Ovary (tissue), 3 donors: ENCODE measurements at regions not wholly inside any gene's neighbourhood (a gene's known extent, or its start where the extent isn't known, plus 50 kb on each side); places are given as distances from the start of the nearest gene placed in this dataset.

Source experiments
- POLR2A ChIP-seq: fragments of 450-650 bp; IDR thresholded peaks from one replicate; pipeline ENCODE4 v1.6.1; 2017; ENCODE audit warnings: antibody characterized with exemption, mild to moderate bottlenecking, moderate library complexity
- TF ChIP-seq, protein P1 (sequence below), 3 donors: fragments of 450-650 bp in 2 of 3; fragments of 200-600 bp in 1 of 3; IDR thresholded peaks; one replicate each; pipeline versions ENCODE4 v1.5.1 to v1.8.0; 2016 to 2022; ENCODE audit warnings: antibody characterized with exemption in 3 of 3, mild to moderate bottlenecking in 1 of 3
- donor health status: DM: no; HTN: no; CAD: no.

DNA sequence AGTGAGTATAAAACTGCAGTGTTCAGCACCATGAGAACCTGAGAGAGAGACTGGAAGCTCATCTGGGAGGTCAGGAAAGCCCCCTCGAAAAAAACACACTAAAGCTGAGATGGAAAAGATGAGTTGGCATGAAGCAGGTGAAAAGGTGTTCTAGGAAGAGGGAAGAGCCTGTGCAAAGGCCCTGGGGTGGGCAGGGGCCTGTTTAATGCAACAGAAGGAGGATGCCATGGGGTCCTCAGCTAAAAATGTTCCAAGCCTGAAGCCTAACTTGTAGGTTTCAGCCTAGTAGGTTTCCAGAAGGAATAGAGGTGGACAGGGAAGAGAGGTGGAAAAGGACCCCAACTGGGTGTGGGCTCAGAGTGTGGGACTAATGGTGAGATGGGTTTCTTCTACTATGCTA lies 242.3 kb upstream of the ZFHX3 start:
- TF ChIP-seq, protein P1, sequence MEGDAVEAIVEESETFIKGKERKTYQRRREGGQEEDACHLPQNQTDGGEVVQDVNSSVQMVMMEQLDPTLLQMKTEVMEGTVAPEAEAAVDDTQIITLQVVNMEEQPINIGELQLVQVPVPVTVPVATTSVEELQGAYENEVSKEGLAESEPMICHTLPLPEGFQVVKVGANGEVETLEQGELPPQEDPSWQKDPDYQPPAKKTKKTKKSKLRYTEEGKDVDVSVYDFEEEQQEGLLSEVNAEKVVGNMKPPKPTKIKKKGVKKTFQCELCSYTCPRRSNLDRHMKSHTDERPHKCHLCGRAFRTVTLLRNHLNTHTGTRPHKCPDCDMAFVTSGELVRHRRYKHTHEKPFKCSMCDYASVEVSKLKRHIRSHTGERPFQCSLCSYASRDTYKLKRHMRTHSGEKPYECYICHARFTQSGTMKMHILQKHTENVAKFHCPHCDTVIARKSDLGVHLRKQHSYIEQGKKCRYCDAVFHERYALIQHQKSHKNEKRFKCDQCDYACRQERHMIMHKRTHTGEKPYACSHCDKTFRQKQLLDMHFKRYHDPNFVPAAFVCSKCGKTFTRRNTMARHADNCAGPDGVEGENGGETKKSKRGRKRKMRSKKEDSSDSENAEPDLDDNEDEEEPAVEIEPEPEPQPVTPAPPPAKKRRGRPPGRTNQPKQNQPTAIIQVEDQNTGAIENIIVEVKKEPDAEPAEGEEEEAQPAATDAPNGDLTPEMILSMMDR (IDR thresholded peaks at IDR 0.05): no peak
- TF ChIP-seq POLR2A: no peak
